ENCODE measurements at regions not wholly inside any gene's neighbourhood (a gene's known extent, or its start where the extent isn't known, plus 50 kb on each side); places are given as distances from the start of the nearest gene placed in this dataset.

- Histone ChIP-seq H3K79me2 (ENCODE audit: low read depth) (no peaks in the 10 kb centered on the region), H3K4me3 (no peak overlapping the region), H4K20me1 (ENCODE audit: insufficient read depth) (no peaks in the 10 kb centered on the region), H3K9me2 (ENCODE audit: insufficient read depth) (no peaks in the 10 kb centered on the region), H3F3A (ENCODE audit: insufficient read depth, low read depth) (no peaks in the 10 kb centered on the region; the same call in 1 of the 2 replicates), H3K36me3 (ENCODE audit: low read depth) (no peaks in the 10 kb centered on the region), H2AFZ (no peak overlapping the region), H3K27me3 (ENCODE audit: insufficient read depth, low read depth) (no peaks in the 10 kb centered on the region), H3K9me3 (ENCODE audit: insufficient read depth, low read depth) (no peaks in the 10 kb centered on the region), H3K4me2 (no peak overlapping the region), H3K27ac (no peak overlapping the region), H3K4me1 (replicated peaks; ENCODE audit: insufficient read depth) (no peaks in the 10 kb centered on the region)
- no peak for TF ChIP-seq CTCF (conservative IDR thresholded peaks at IDR 0.05)
- TF ChIP-seq EZH2 (IDR thresholded peaks at IDR 0.05; ENCODE audit: low read depth): no peak
- DNase-seq: no peak
- ChIA-PET POLR2A (ENCODE audit: unreplicated experiment) (interaction anchor here (0.6 kb wide), 1 partner anchor 134 kb away, joined by 4 read pairs; no protein-coding TSS in a partner anchor), CTCF (no interaction called here)
- no TSS peak for BruUV-seq (replicated peaks)
- intact Hi-C loops (cut with micrococcal nuclease; ENCODE audit: unreplicated experiment): no loop called here
Measured at GRCh38 chr7:10634239-10634638, 339.4 kb upstream of the PHF14 start.

GRCh38 chr7:10637991-10638390 is 335.7 kb upstream of the PHF14 start:
- H3K36me3 ChIP-seq (ENCODE audit: low read depth): no peaks in the 10 kb centered on the region
- no peaks in the 10 kb centered on the region for H3K4me1 ChIP-seq (replicated peaks; ENCODE audit: insufficient read depth)
- ChIA-PET CTCF (interaction anchor here (0.5 kb wide), 1 partner anchor 300 kb away, joined by 3 read pairs; no protein-coding TSS in a partner anchor), POLR2A (ENCODE audit: unreplicated experiment) (no interaction called here)
- no peaks in the 10 kb centered on the region for H3K9me3 ChIP-seq (ENCODE audit: insufficient read depth, low read depth)
- H3K79me2 ChIP-seq (ENCODE audit: low read depth): no peaks in the 10 kb centered on the region
- no peak overlapping the region for H3K4me2 ChIP-seq
- DNase-seq: no peak
- no TSS peak for BruUV-seq (replicated peaks)
- no peaks in the 10 kb centered on the region for H3K9me2 ChIP-seq (ENCODE audit: insufficient read depth)
- H3K4me3 ChIP-seq: no peak overlapping the region
- intact Hi-C loops (cut with micrococcal nuclease; ENCODE audit: unreplicated experiment): no loop called here
- H4K20me1 ChIP-seq (ENCODE audit: insufficient read depth): no peaks in the 10 kb centered on the region
- no peak overlapping the region for H3K27ac ChIP-seq
- H3F3A ChIP-seq (ENCODE audit: insufficient read depth, low read depth): no peaks in the 10 kb centered on the region; the same call in 1 of the 2 replicates
- TF ChIP-seq CTCF (conservative IDR thresholded peaks at IDR 0.05): no peak
- TF ChIP-seq EZH2 (IDR thresholded peaks at IDR 0.05; ENCODE audit: low read depth): no peak
- H2AFZ ChIP-seq: no peak overlapping the region
- no peaks in the 10 kb centered on the region for H3K27me3 ChIP-seq (ENCODE audit: insufficient read depth, low read depth)

- Histone ChIP-seq H3K9me2 (ENCODE audit: insufficient read depth) (no peaks in the 10 kb centered on the region), H3K27me3 (ENCODE audit: insufficient read depth, low read depth) (no peaks in the 10 kb centered on the region), H3K9me3 (ENCODE audit: insufficient read depth, low read depth) (no peaks in the 10 kb centered on the region), H3F3A (ENCODE audit: insufficient read depth, low read depth) (no peaks in the 10 kb centered on the region), H3K79me2 (ENCODE audit: low read depth) (no peaks in the 10 kb centered on the region), H3K4me3 (no peak overlapping the region), H3K4me1 (replicated peaks; ENCODE audit: insufficient read depth) (no peaks in the 10 kb centered on the region), H2AFZ (0 out of 2 replicates have a peak overlapping the region, but pooled peaks have one; percentile 31), H4K20me1 (ENCODE audit: insufficient read depth) (no peaks in the 10 kb centered on the region; the same call in 1 of the 2 replicates), H3K4me2 (no peak overlapping the region), H3K36me3 (ENCODE audit: low read depth) (no peaks in the 10 kb centered on the region), H3K27ac (no peak overlapping the region)
- BruUV-seq (replicated peaks): no TSS peak
- TF ChIP-seq CTCF (conservative IDR thresholded peaks at IDR 0.05) (no peak), EZH2 (IDR thresholded peaks at IDR 0.05; ENCODE audit: low read depth) (no peak)
- POLR2A ChIA-PET (ENCODE audit: unreplicated experiment): no interaction called here
- CTCF ChIA-PET: no interaction called here
- intact Hi-C loops (cut with micrococcal nuclease; ENCODE audit: unreplicated experiment): no loop called here
- DNase-seq: no peak
Measured at GRCh38 chr7:10643545-10643944, 330.1 kb upstream of the PHF14 start.
